ENCODE measurements at regions not wholly inside any gene's neighbourhood (a gene's known extent, or its start where the extent isn't known, plus 50 kb on each side); places are given as distances from the start of the nearest gene placed in this dataset.

DNA sequence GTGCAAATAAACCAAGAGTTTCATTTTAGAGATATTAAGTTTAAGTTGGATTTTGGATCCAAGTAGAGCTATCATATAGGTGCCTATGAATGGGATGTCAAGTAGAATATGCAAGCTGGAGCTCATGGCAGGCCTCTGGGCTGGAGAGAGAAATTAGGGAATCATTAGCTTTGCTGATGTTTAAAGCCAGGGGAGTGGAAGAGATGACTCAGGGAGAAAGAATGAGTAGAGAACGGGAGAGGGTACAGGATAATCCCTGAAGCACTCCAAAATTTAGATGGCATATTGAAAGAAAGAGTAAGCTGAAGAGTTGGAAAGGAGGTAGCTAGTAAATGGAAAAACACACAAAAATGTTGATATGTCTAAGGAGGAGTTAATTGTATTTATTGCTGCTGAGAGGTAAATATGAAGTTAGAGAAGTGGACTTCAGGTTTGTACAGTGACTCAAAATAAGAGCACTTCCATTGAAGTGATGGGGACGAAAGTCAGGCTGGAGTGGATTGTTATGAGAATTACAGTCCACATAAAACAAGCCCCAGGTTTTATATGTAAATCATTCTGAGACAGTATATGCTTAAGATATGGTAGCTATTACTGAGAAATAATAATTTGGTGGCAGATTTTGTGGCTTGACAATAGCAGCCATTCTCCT is 72.5 kb upstream of the GRXCR1 start (continued):
- TF ChIP-seq, protein P1, sequence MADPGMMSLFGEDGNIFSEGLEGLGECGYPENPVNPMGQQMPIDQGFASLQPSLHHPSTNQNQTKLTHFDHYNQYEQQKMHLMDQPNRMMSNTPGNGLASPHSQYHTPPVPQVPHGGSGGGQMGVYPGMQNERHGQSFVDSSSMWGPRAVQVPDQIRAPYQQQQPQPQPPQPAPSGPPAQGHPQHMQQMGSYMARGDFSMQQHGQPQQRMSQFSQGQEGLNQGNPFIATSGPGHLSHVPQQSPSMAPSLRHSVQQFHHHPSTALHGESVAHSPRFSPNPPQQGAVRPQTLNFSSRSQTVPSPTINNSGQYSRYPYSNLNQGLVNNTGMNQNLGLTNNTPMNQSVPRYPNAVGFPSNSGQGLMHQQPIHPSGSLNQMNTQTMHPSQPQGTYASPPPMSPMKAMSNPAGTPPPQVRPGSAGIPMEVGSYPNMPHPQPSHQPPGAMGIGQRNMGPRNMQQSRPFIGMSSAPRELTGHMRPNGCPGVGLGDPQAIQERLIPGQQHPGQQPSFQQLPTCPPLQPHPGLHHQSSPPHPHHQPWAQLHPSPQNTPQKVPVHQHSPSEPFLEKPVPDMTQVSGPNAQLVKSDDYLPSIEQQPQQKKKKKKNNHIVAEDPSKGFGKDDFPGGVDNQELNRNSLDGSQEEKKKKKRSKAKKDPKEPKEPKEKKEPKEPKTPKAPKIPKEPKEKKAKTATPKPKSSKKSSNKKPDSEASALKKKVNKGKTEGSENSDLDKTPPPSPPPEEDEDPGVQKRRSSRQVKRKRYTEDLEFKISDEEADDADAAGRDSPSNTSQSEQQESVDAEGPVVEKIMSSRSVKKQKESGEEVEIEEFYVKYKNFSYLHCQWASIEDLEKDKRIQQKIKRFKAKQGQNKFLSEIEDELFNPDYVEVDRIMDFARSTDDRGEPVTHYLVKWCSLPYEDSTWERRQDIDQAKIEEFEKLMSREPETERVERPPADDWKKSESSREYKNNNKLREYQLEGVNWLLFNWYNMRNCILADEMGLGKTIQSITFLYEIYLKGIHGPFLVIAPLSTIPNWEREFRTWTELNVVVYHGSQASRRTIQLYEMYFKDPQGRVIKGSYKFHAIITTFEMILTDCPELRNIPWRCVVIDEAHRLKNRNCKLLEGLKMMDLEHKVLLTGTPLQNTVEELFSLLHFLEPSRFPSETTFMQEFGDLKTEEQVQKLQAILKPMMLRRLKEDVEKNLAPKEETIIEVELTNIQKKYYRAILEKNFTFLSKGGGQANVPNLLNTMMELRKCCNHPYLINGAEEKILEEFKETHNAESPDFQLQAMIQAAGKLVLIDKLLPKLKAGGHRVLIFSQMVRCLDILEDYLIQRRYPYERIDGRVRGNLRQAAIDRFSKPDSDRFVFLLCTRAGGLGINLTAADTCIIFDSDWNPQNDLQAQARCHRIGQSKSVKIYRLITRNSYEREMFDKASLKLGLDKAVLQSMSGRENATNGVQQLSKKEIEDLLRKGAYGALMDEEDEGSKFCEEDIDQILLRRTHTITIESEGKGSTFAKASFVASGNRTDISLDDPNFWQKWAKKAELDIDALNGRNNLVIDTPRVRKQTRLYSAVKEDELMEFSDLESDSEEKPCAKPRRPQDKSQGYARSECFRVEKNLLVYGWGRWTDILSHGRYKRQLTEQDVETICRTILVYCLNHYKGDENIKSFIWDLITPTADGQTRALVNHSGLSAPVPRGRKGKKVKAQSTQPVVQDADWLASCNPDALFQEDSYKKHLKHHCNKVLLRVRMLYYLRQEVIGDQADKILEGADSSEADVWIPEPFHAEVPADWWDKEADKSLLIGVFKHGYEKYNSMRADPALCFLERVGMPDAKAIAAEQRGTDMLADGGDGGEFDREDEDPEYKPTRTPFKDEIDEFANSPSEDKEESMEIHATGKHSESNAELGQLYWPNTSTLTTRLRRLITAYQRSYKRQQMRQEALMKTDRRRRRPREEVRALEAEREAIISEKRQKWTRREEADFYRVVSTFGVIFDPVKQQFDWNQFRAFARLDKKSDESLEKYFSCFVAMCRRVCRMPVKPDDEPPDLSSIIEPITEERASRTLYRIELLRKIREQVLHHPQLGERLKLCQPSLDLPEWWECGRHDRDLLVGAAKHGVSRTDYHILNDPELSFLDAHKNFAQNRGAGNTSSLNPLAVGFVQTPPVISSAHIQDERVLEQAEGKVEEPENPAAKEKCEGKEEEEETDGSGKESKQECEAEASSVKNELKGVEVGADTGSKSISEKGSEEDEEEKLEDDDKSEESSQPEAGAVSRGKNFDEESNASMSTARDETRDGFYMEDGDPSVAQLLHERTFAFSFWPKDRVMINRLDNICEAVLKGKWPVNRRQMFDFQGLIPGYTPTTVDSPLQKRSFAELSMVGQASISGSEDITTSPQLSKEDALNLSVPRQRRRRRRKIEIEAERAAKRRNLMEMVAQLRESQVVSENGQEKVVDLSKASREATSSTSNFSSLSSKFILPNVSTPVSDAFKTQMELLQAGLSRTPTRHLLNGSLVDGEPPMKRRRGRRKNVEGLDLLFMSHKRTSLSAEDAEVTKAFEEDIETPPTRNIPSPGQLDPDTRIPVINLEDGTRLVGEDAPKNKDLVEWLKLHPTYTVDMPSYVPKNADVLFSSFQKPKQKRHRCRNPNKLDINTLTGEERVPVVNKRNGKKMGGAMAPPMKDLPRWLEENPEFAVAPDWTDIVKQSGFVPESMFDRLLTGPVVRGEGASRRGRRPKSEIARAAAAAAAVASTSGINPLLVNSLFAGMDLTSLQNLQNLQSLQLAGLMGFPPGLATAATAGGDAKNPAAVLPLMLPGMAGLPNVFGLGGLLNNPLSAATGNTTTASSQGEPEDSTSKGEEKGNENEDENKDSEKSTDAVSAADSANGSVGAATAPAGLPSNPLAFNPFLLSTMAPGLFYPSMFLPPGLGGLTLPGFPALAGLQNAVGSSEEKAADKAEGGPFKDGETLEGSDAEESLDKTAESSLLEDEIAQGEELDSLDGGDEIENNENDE (IDR thresholded peaks at IDR 0.05; ENCODE audit: insufficient replicate concordance, low read length), result no peak
